Activated T-helper 17 cell treated with anti-CD3 and anti-CD28 coated beads, Interleukin-2, amount 50 U/mL, for 72 hours (primary cell): ENCODE measurements at regions not wholly inside any gene's neighbourhood (a gene's known extent, or its start where the extent isn't known, plus 50 kb on each side); places are given as distances from the start of the nearest gene placed in this dataset.
"Not testable (repeated sequence)": the region's sequence is repeated elsewhere in the genome, so short reads cannot be mapped to it uniquely, and the experiment has no call there.

ENCODE experiments used
- ATAC-seq: fragments of 150-1000 bp; cut with Tn5 transposase; replicated peaks from 2 replicates; pipeline ENCODE4 v1.10.0; 2021; ENCODE audit warnings: mild to moderate bottlenecking, moderate library complexity
- H3K27ac Mint-ChIP-seq: one replicate; pipeline ENCODE4 v1.8.0; 2022; ENCODE audit warnings: mixed read lengths
- H3K27me3 Mint-ChIP-seq: one replicate; pipeline ENCODE4 v1.8.0; 2022; ENCODE audit warnings: mixed read lengths
- H3K36me3 Mint-ChIP-seq: one replicate; pipeline ENCODE4 v1.8.0; 2022; ENCODE audit warnings: low read depth, mild to moderate bottlenecking, mixed read lengths
- H3K4me1 Mint-ChIP-seq: one replicate; pipeline ENCODE4 v1.8.0; 2022; ENCODE audit warnings: mixed read lengths
- H3K4me3 Mint-ChIP-seq: one replicate; pipeline ENCODE4 v1.8.0; 2022; ENCODE audit warnings: mild to moderate bottlenecking, mixed read lengths
- H3K9me3 Mint-ChIP-seq: one replicate; pipeline ENCODE4 v1.8.0; 2022; ENCODE audit warnings: mixed read lengths

- not testable (repeated sequence) for H3K36me3 Mint-ChIP-seq, H3K9me3 Mint-ChIP-seq, ATAC-seq, H3K4me1 Mint-ChIP-seq, H3K27ac Mint-ChIP-seq, H3K27me3 Mint-ChIP-seq, H3K4me3 Mint-ChIP-seq
Measured at GRCh38 chr10:80859279-80859678, 321.6 kb downstream of the SH2D4B start.

- Mint-ChIP-seq H3K4me1 (no peaks in the 10 kb centered on the region), H3K27ac (no peak overlapping the region), H3K4me3 (no peak overlapping the region), H3K27me3 (no peaks in the 10 kb centered on the region), H3K36me3 (no peaks in the 10 kb centered on the region), H3K9me3 (no peaks in the 10 kb centered on the region)
- no peak for ATAC-seq
Measured at GRCh38 chr10:80860719-80861118, 323.0 kb downstream of the SH2D4B start.

GRCh38 chr10:80861882-80862281, 324.2 kb downstream of the SH2D4B start:
- H3K27me3 Mint-ChIP-seq: no peaks in the 10 kb centered on the region
- no peak for ATAC-seq
- H3K9me3 Mint-ChIP-seq: no peaks in the 10 kb centered on the region
- no peak overlapping the region for H3K4me3 Mint-ChIP-seq
- no peak overlapping the region for H3K27ac Mint-ChIP-seq
- no peaks in the 10 kb centered on the region for H3K36me3 Mint-ChIP-seq
- H3K4me1 Mint-ChIP-seq: no peaks in the 10 kb centered on the region

GRCh38 chr10:80870282-80870681, 332.6 kb downstream of the SH2D4B start:
- H3K4me3 Mint-ChIP-seq: no peak overlapping the region
- H3K4me1 Mint-ChIP-seq: no peaks in the 10 kb centered on the region
- H3K27me3 Mint-ChIP-seq: peaks cover 6% of the 10 kb centered on the region
- no peak for ATAC-seq
- H3K27ac Mint-ChIP-seq: no peak overlapping the region
- peaks cover 15% of the 10 kb centered on the region for H3K9me3 Mint-ChIP-seq
- no peaks in the 10 kb centered on the region for H3K36me3 Mint-ChIP-seq

- Mint-ChIP-seq H3K27me3 (peaks cover 6% of the 10 kb centered on the region), H3K4me1 (no peaks in the 10 kb centered on the region), H3K27ac (no peak overlapping the region), H3K4me3 (no peak overlapping the region), H3K9me3 (peaks cover 15% of the 10 kb centered on the region), H3K36me3 (no peaks in the 10 kb centered on the region)
- ATAC-seq: no peak
Measured at GRCh38 chr10:80871083-80871482, 333.4 kb downstream of the SH2D4B start.

- no peak overlapping the region for H3K27ac Mint-ChIP-seq
Measured at GRCh38 chr10:80878330-80878729, 340.6 kb downstream of the SH2D4B start.

GRCh38 chr10:80890146-80890545, 352.4 kb downstream of the SH2D4B start:
- Mint-ChIP-seq H3K27me3 (peaks cover 3% of the 10 kb centered on the region), H3K27ac (no peak overlapping the region), H3K4me3 (no peak overlapping the region), H3K4me1 (no peaks in the 10 kb centered on the region), H3K36me3 (no peaks in the 10 kb centered on the region), H3K9me3 (no peaks in the 10 kb centered on the region)
- ATAC-seq: no peak

More at GRCh38 chr10:80878330-80878729, 340.6 kb downstream of the SH2D4B start:
- H3K4me1 Mint-ChIP-seq: no peaks in the 10 kb centered on the region
- H3K9me3 Mint-ChIP-seq: no peaks in the 10 kb centered on the region
- peaks cover 5% of the 10 kb centered on the region for H3K27me3 Mint-ChIP-seq
- no peak for ATAC-seq
- no peak overlapping the region for H3K4me3 Mint-ChIP-seq
- no peaks in the 10 kb centered on the region for H3K36me3 Mint-ChIP-seq

GRCh38 chr10:80893256-80893655, 355.6 kb downstream of the SH2D4B start:
- Mint-ChIP-seq H3K4me1 (no peaks in the 10 kb centered on the region), H3K27me3 (no peaks in the 10 kb centered on the region), H3K4me3 (no peak overlapping the region), H3K9me3 (no peaks in the 10 kb centered on the region), H3K27ac (no peak overlapping the region), H3K36me3 (no peaks in the 10 kb centered on the region)
- ATAC-seq: no peak

- Mint-ChIP-seq H3K36me3 (no peaks in the 10 kb centered on the region), H3K9me3 (no peaks in the 10 kb centered on the region), H3K27me3 (no peaks in the 10 kb centered on the region), H3K4me3 (no peak overlapping the region), H3K27ac (no peak overlapping the region), H3K4me1 (no peaks in the 10 kb centered on the region)
- no peak for ATAC-seq
Measured at GRCh38 chr10:80894311-80894791, 356.6 kb downstream of the SH2D4B start.

- no peaks in the 10 kb centered on the region for H3K9me3 Mint-ChIP-seq
- no peak overlapping the region for H3K27ac Mint-ChIP-seq
- no peak overlapping the region for H3K4me3 Mint-ChIP-seq
- ATAC-seq: no peak
- no peaks in the 10 kb centered on the region for H3K27me3 Mint-ChIP-seq
- H3K36me3 Mint-ChIP-seq: no peaks in the 10 kb centered on the region
- H3K4me1 Mint-ChIP-seq: no peaks in the 10 kb centered on the region
Measured at GRCh38 chr10:80894797-80895467, 357.2 kb downstream of the SH2D4B start.

GRCh38 chr10:80896076-80896475, 358.4 kb downstream of the SH2D4B start:
- Mint-ChIP-seq H3K9me3 (no peaks in the 10 kb centered on the region), H3K4me1 (no peaks in the 10 kb centered on the region), H3K27me3 (no peaks in the 10 kb centered on the region), H3K4me3 (no peak overlapping the region), H3K27ac (no peak overlapping the region), H3K36me3 (no peaks in the 10 kb centered on the region)
- no peak for ATAC-seq

- H3K9me3 Mint-ChIP-seq: no peaks in the 10 kb centered on the region
- ATAC-seq: no peak
- no peaks in the 10 kb centered on the region for H3K36me3 Mint-ChIP-seq
- H3K27me3 Mint-ChIP-seq: no peaks in the 10 kb centered on the region
- H3K4me3 Mint-ChIP-seq: no peak overlapping the region
- no peak overlapping the region for H3K27ac Mint-ChIP-seq
- H3K4me1 Mint-ChIP-seq: no peaks in the 10 kb centered on the region
Measured at GRCh38 chr10:80896959-80897358, 359.3 kb downstream of the SH2D4B start.

GRCh38 chr10:80900661-80901060, 363.0 kb downstream of the SH2D4B start:
- Mint-ChIP-seq H3K27me3 (no peaks in the 10 kb centered on the region), H3K36me3 (no peaks in the 10 kb centered on the region), H3K9me3 (no peaks in the 10 kb centered on the region), H3K4me1 (no peaks in the 10 kb centered on the region), H3K4me3 (no peak overlapping the region), H3K27ac (no peak overlapping the region)
- ATAC-seq: no peak

- Mint-ChIP-seq H3K36me3 (no peaks in the 10 kb centered on the region), H3K27ac (no peak overlapping the region), H3K9me3 (no peaks in the 10 kb centered on the region)
Measured at GRCh38 chr10:80908611-80909010, 370.9 kb downstream of the SH2D4B start.

GRCh38 chr10:80909254-80909653, 371.6 kb downstream of the SH2D4B start:
- Mint-ChIP-seq H3K27ac (no peak overlapping the region), H3K9me3 (no peaks in the 10 kb centered on the region), H3K4me3 (no peak overlapping the region), H3K4me1 (no peaks in the 10 kb centered on the region), H3K36me3 (no peaks in the 10 kb centered on the region), H3K27me3 (peaks cover 3% of the 10 kb centered on the region)
- no peak for ATAC-seq

More at GRCh38 chr10:80908611-80909010, 370.9 kb downstream of the SH2D4B start:
- Mint-ChIP-seq H3K4me1 (no peaks in the 10 kb centered on the region), H3K27me3 (peaks cover 3% of the 10 kb centered on the region), H3K4me3 (no peak overlapping the region)
- no peak for ATAC-seq

GRCh38 chr10:80917636-80918035, 379.9 kb downstream of the SH2D4B start:
- H3K4me3 Mint-ChIP-seq: no peak overlapping the region
- H3K4me1 Mint-ChIP-seq: no peaks in the 10 kb centered on the region
- no peak overlapping the region for H3K27ac Mint-ChIP-seq
- peaks cover 15% of the 10 kb centered on the region for H3K27me3 Mint-ChIP-seq
- no peaks in the 10 kb centered on the region for H3K9me3 Mint-ChIP-seq
- ATAC-seq: no peak
- no peaks in the 10 kb centered on the region for H3K36me3 Mint-ChIP-seq
